GM23338 (cell line): ENCODE measurements at regions not wholly inside any gene's neighbourhood (a gene's known extent, or its start where the extent isn't known, plus 50 kb on each side); places are given as distances from the start of the nearest gene placed in this dataset.

Source experiments
- CREB1 ChIP-seq: fragments of 250-450 bp; sonication (Bioruptor Pico); IDR thresholded peaks from 2 replicates; pipeline ENCODE4 v1.5.0; 2020; ENCODE audit warnings: low read depth, mild to moderate bottlenecking, moderate library complexity
- CTCF ChIP-seq, 2 experiments: fragments of 200-600 bp in 1 of 2; sonication (generic) in 1 of 2; conservative IDR thresholded peaks; 2 replicates each; pipeline versions ENCODE4 v1.5.1 to v1.6.1; 2016 to 2017; ENCODE audit warnings: antibody characterized with exemption in 2 of 2, low read depth in 2 of 2, mild to moderate bottlenecking in 2 of 2, moderate library complexity in 1 of 2
- ETS1 ChIP-seq: IDR thresholded peaks from 2 replicates; pipeline ENCODE4 v1.6.1; 2016; ENCODE audit warnings: antibody characterized with exemption
- EZH2 ChIP-seq: fragments of 200-600 bp; sonication (generic); IDR thresholded peaks from one replicate; pipeline ENCODE4 v1.8.0; 2017; ENCODE audit warnings: antibody characterized with exemption, mild to moderate bottlenecking, low read depth; ENCODE audit not compliant: unreplicated experiment
- EZH2phosphoT487 ChIP-seq: fragments of 200-600 bp; sonication (generic); IDR thresholded peaks from one replicate; pipeline ENCODE4 v1.8.1; 2018; ENCODE audit warnings: antibody characterized with exemption; ENCODE audit not compliant: unreplicated experiment
- POLR2AphosphoS5 ChIP-seq: IDR thresholded peaks from 2 replicates; pipeline ENCODE4 v1.6.1; 2016; ENCODE audit warnings: antibody characterized with exemption, low read depth
- REST ChIP-seq: IDR thresholded peaks from one replicate; pipeline ENCODE4 v1.6.1; 2018; ENCODE audit warnings: antibody characterized with exemption; ENCODE audit not compliant: unreplicated experiment
- ZNF114 ChIP-seq: fragments of 250-450 bp; sonication (Bioruptor Pico); IDR thresholded peaks from 2 replicates; pipeline ENCODE4 v1.5.0; 2020; ENCODE audit warnings: mild to moderate bottlenecking, moderate library complexity

DNA sequence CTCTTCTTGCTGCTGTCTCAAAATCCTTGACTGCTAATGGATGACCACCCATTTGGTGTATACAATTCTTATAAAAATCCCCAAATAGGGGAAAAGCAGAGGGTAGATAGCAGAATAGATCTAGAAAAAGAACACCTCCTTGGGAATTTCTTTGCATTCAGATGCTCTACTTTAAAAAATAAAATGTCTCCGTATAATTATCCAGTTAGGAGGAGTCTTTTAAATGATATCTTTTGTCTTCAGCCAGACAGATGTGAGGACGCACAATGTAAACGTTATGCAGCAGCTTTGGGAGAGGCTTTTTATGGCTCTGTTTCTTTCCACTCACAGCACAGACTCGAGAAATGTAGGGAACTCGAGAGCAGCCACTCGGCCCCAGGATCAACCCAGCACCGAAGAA lies 300.2 kb downstream of the IRF8 start:
- TF ChIP-seq CTCF (conservative IDR thresholded peaks at IDR 0.05; ENCODE audit: low read depth in 2 of 2) (no peak), CREB1 (no peak), POLR2AphosphoS5 (no peak), EZH2 (no peak), REST (no peak), EZH2phosphoT487 (no peak), ZNF114 (CRISPR knock-in tag) (no peak), ETS1 (no peak)
